HUES64 (cell line): ENCODE measurements at regions not wholly inside any gene's neighbourhood (a gene's known extent, or its start where the extent isn't known, plus 50 kb on each side); places are given as distances from the start of the nearest gene placed in this dataset.

ENCODE experiments used
- H3K27ac ChIP-seq: 2 replicates; pipeline ENCODE4 v1.7.0; 2013; ENCODE audit warnings: low read depth, low read length, inconsistent platforms
- H3K27me3 ChIP-seq: 2 replicates; pipeline ENCODE4 v1.6.1; 2013; ENCODE audit warnings: mild to moderate bottlenecking, low read length; ENCODE audit not compliant: insufficient read depth
- H3K36me3 ChIP-seq: 2 replicates; pipeline ENCODE4 v1.6.1; 2013; ENCODE audit warnings: mild to moderate bottlenecking, low read length; ENCODE audit not compliant: insufficient read depth
- H3K4me1 ChIP-seq: 2 replicates; pipeline ENCODE4 v1.6.1; 2013; ENCODE audit warnings: mild to moderate bottlenecking, low read length, moderate library complexity; ENCODE audit not compliant: insufficient read depth
- H3K4me3 ChIP-seq: 2 replicates; pipeline ENCODE4 v1.5.1; 2013; ENCODE audit warnings: mild to moderate bottlenecking, low read length, moderate library complexity
- H3K9ac ChIP-seq: 2 replicates; pipeline ENCODE4 v1.6.1; 2013; ENCODE audit warnings: mild to moderate bottlenecking, low read depth, low read length
- H3K9me3 ChIP-seq: 2 replicates; pipeline ENCODE4 v1.6.1; 2013; ENCODE audit warnings: low read depth, low read length; ENCODE audit not compliant: insufficient read depth
- WGBS: fragments of 150-250, 120-280 bp; methylation state at CpG from one replicate; pipeline ENCODE4 v1.1.7; 2013; ENCODE audit warnings: missing lambda C conversion rate; 5-methylcytosine and 5-hydroxymethylcytosine counted together

GRCh38 chr5:2003690-2004365 lies 121.1 kb upstream of the IRX4 start:
- 90% methylated on average over 20 of the region's 20 CpGs for WGBS
- H3K9ac ChIP-seq: no peak overlapping the region
- H3K27me3 ChIP-seq: peaks cover 3% of the 10 kb centered on the region; the same call in 1 of the 2 replicates
- no peaks in the 10 kb centered on the region; the same call in 1 of the 2 replicates for H3K4me1 ChIP-seq
- H3K27ac ChIP-seq: no peak overlapping the region
- no peaks in the 10 kb centered on the region for H3K9me3 ChIP-seq
- H3K4me3 ChIP-seq: no peak overlapping the region
- H3K36me3 ChIP-seq: no peaks in the 10 kb centered on the region

GRCh38 chr5:2003206-2003605 lies 120.5 kb upstream of the IRX4 start:
- no peak overlapping the region for H3K9ac ChIP-seq
- no peaks in the 10 kb centered on the region for H3K9me3 ChIP-seq
- H3K4me3 ChIP-seq: no peak overlapping the region
- H3K27ac ChIP-seq: no peak overlapping the region
- 90% methylated on average over 10 of the region's 10 CpGs for WGBS
- H3K36me3 ChIP-seq: no peaks in the 10 kb centered on the region
- peaks cover 3% of the 10 kb centered on the region; the same call in 1 of the 2 replicates for H3K27me3 ChIP-seq
- no peaks in the 10 kb centered on the region; the same call in 1 of the 2 replicates for H3K4me1 ChIP-seq

DNA sequence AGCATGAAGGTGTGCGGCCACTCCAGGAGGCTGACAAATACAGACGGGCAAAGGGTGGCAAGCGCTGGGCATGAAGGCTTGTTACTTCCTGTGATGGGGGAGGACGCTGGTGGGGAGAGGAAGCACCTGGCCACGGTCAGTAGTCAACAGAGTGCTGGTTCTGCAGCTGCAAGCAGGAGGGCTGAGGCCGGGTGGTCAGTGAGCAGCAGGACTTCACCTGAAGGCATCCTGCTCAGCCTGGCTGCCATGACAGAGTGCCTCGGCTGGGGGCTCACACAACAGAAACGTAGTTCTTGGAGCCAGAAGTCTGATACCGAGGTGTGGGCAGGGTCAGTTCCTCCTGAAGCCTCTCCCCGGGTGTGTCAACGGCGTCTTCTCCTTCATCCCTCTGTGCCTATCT lies 118.6 kb upstream of the IRX4 start:
- no peak overlapping the region for H3K9ac ChIP-seq
- 81% methylated on average over 12 of the region's 12 CpGs for WGBS
- no peak overlapping the region for H3K4me3 ChIP-seq
- H3K36me3 ChIP-seq: no peaks in the 10 kb centered on the region
- H3K4me1 ChIP-seq: no peaks in the 10 kb centered on the region; the same call in 1 of the 2 replicates
- no peaks in the 10 kb centered on the region for H3K9me3 ChIP-seq
- H3K27ac ChIP-seq: no peak overlapping the region
- H3K27me3 ChIP-seq: peaks cover 3% of the 10 kb centered on the region; the same call in 1 of the 2 replicates

- Histone ChIP-seq H3K9ac (no peak overlapping the region), H3K27me3 (peaks cover 3% of the 10 kb centered on the region; the same call in 1 of the 2 replicates), H3K4me1 (no peaks in the 10 kb centered on the region; the same call in 1 of the 2 replicates), H3K9me3 (no peaks in the 10 kb centered on the region), H3K27ac (no peak overlapping the region), H3K36me3 (no peaks in the 10 kb centered on the region), H3K4me3 (no peak overlapping the region)
- 91% methylated on average over 12 of the region's 12 CpGs for WGBS
These were observed 117.9 kb upstream of the IRX4 start for GRCh38 chr5:2000591-2000990.

DNA sequence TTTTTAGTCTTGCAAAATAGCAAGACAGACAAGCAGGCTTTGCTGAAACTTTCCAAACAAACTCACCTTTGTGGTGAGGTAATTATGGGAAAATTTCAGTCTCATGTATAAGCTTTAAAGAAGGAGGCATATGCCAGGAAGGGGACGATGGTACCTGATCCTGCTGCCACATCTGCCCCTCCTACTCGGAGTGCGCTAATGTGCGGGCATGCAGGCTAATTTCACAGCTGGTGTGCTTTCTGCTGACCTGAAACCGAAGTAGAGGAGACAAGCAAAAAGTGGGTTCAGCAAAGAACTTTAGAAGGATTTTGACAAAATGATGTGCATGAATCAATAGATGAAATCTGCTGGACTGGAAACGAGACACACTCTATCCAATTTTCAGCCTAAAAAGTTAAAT lies 117.1 kb upstream of the IRX4 start:
- no peak overlapping the region for H3K4me3 ChIP-seq
- no peaks in the 10 kb centered on the region for H3K36me3 ChIP-seq
- H3K9ac ChIP-seq: no peak overlapping the region
- H3K27ac ChIP-seq: no peak overlapping the region
- WGBS: 85% methylated on average over 6 of the region's 6 CpGs
- H3K4me1 ChIP-seq: no peaks in the 10 kb centered on the region; the same call in 1 of the 2 replicates
- 0 out of 2 replicates have a peak, but pooled peaks cover under 1% of the 10 kb centered on the region for H3K27me3 ChIP-seq
- H3K9me3 ChIP-seq: no peaks in the 10 kb centered on the region

GRCh38 chr5:1998716-1999317 lies 116.1 kb upstream of the IRX4 start:
- Histone ChIP-seq H3K4me1 (no peaks in the 10 kb centered on the region; the same call in 1 of the 2 replicates), H3K27ac (no peak overlapping the region), H3K27me3 (no peaks in the 10 kb centered on the region), H3K9me3 (no peaks in the 10 kb centered on the region), H3K9ac (no peak overlapping the region), H3K36me3 (no peaks in the 10 kb centered on the region), H3K4me3 (no peak overlapping the region)
- 95% methylated on average over 4 of the region's 4 CpGs for WGBS

GRCh38 chr5:1998348-1998669 lies 115.6 kb upstream of the IRX4 start:
- Histone ChIP-seq H3K27ac (no peak overlapping the region), H3K9ac (no peak overlapping the region), H3K4me1 (no peaks in the 10 kb centered on the region; the same call in 1 of the 2 replicates), H3K9me3 (no peaks in the 10 kb centered on the region), H3K4me3 (no peak overlapping the region), H3K27me3 (no peaks in the 10 kb centered on the region), H3K36me3 (no peaks in the 10 kb centered on the region)
- WGBS: 90% methylated on average over 1 of the region's 1 CpG

DNA sequence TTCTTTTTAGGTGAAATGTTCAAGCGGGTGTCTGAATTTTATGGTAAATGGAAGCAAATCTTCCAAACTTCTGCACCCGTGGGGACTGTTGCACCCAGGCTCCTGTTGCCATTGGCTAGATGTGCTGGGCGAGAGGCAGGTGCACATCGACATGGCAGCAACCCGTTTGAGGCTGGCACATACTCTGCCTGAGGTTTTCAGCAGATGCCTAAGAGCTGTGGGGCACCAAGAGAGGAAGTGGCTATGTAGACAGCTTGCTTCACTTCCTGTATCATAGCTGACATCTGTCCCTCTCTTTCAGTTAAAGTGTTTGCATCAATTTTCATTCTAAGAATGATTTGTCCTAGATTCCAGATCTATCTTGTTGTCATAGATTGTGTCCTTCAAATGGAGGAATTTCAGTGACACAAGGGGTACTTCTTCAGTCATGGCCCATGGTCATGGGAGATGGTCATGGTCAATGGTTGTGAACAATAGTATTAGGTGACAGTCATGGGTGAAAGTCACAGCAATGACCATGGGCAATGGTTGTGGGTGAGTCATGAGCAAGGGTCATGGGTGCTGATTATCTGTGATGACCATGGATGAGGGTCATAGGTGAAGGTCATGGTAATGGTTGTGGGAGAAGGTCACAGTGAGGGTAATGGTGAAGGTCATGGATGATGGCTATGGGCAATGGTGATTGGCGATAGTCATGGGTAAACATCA lies 115.1 kb upstream of the IRX4 start:
- WGBS: 94% methylated on average over 6 of the region's 6 CpGs

GRCh38 chr5:1995491-1995890 lies 112.8 kb upstream of the IRX4 start:
- 91% methylated on average over 5 of the region's 5 CpGs for WGBS
- Histone ChIP-seq H3K36me3 (no peaks in the 10 kb centered on the region), H3K4me3 (no peak overlapping the region), H3K27me3 (no peaks in the 10 kb centered on the region), H3K9ac (no peak overlapping the region), H3K9me3 (no peaks in the 10 kb centered on the region; the same call in 1 of the 2 replicates), H3K4me1 (no peaks in the 10 kb centered on the region; the same call in 1 of the 2 replicates), H3K27ac (no peak overlapping the region)

More for the DNA sequence above, 115.1 kb upstream of the IRX4 start:
- H3K9ac ChIP-seq: no peak overlapping the region
- H3K4me3 ChIP-seq: no peak overlapping the region
- no peaks in the 10 kb centered on the region; the same call in 1 of the 2 replicates for H3K9me3 ChIP-seq
- H3K27ac ChIP-seq: no peak overlapping the region
- H3K27me3 ChIP-seq: no peaks in the 10 kb centered on the region
- no peaks in the 10 kb centered on the region; the same call in 1 of the 2 replicates for H3K4me1 ChIP-seq
- no peaks in the 10 kb centered on the region for H3K36me3 ChIP-seq

DNA sequence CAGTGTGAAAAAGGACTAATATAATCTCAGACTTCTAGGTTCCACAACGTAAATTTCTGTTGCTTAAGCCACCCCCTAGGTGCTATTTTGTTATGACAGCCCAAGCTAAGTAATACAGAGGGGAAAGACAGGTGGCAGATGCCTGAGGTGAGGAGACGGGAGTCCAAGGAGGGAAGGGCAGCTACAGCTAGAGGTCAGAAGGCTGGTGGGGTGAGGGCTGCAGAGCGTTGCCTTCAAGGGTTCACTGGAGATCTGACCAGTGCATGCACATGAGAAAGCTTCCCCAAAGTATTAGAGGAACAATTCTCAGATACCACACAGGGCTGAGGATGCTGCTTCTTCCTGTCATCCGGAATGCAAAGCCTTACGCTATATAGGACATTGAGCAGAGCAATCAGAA lies 104.7 kb upstream of the IRX4 start:
- Histone ChIP-seq H3K9me3 (no peaks in the 10 kb centered on the region), H3K27me3 (no peaks in the 10 kb centered on the region), H3K4me1 (no peaks in the 10 kb centered on the region; the same call in 1 of the 2 replicates), H3K4me3 (no peak overlapping the region), H3K27ac (no peak overlapping the region), H3K36me3 (no peaks in the 10 kb centered on the region), H3K9ac (no peak overlapping the region)
- WGBS: 94% methylated on average over 5 of the region's 5 CpGs

DNA sequence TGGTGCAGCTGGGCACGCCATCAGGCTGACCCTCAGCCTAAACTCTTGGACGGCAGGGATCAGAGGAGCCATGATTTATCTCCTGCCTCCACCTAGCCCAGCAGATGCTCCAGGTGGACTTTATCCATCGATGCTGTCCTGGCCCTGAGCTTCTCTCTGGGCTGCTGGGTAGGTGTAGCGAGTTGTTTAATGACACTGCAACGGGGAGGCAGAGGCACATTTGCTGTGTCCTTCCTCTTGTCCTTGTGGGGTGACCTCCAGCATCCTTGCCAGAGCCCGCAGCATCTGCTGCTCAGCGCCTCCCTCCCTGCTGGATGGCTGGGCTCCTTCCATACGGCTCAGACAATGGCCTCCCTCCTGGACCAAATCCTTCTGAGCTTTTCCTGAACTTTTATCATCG lies 103.1 kb upstream of the IRX4 start:
- Histone ChIP-seq H3K9me3 (no peaks in the 10 kb centered on the region), H3K4me3 (no peak overlapping the region), H3K27me3 (no peaks in the 10 kb centered on the region), H3K4me1 (no peaks in the 10 kb centered on the region; the same call in 1 of the 2 replicates), H3K27ac (no peak overlapping the region), H3K36me3 (no peaks in the 10 kb centered on the region), H3K9ac (no peak overlapping the region)
- 90% methylated on average over 9 of the region's 9 CpGs for WGBS
